ENCODE measurements at regions not wholly inside any gene's neighbourhood (a gene's known extent, or its start where the extent isn't known, plus 50 kb on each side); places are given as distances from the start of the nearest gene placed in this dataset.

DNA sequence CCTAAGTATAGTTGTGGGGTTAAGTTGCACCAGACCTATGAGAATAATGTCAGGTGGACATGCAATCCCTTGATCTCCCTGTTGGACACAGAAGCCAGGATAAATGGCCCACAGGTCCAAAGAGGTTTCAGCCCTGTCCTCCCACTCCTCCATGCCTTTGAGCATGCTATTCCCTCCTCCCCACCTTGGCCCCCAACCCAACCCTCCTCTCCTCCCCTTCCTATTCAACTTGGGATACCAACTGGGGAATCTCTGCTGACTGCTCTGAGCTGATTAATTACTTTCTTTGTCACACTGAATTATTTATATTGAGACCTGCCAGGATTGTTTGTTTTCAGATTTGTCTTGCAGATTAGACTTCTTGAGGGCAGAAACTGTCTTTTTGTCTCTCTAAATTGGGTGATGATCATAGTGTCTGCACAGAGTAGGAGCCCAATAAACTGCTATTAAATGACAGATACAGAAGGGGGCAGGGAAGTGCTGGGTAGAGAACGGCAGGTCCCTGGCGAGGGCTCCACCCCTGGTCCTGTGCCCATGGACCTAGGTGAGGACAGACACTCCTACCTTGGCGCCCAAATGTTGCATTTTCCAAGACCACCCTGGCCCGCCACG, 120.9 kb downstream of the UNC5CL start:
- TF ChIP-seq, protein P1, sequence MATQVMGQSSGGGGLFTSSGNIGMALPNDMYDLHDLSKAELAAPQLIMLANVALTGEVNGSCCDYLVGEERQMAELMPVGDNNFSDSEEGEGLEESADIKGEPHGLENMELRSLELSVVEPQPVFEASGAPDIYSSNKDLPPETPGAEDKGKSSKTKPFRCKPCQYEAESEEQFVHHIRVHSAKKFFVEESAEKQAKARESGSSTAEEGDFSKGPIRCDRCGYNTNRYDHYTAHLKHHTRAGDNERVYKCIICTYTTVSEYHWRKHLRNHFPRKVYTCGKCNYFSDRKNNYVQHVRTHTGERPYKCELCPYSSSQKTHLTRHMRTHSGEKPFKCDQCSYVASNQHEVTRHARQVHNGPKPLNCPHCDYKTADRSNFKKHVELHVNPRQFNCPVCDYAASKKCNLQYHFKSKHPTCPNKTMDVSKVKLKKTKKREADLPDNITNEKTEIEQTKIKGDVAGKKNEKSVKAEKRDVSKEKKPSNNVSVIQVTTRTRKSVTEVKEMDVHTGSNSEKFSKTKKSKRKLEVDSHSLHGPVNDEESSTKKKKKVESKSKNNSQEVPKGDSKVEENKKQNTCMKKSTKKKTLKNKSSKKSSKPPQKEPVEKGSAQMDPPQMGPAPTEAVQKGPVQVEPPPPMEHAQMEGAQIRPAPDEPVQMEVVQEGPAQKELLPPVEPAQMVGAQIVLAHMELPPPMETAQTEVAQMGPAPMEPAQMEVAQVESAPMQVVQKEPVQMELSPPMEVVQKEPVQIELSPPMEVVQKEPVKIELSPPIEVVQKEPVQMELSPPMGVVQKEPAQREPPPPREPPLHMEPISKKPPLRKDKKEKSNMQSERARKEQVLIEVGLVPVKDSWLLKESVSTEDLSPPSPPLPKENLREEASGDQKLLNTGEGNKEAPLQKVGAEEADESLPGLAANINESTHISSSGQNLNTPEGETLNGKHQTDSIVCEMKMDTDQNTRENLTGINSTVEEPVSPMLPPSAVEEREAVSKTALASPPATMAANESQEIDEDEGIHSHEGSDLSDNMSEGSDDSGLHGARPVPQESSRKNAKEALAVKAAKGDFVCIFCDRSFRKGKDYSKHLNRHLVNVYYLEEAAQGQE (IDR thresholded peaks at IDR 0.05; ENCODE audit: insufficient read depth in 1 of 2, low read depth in 2 of 2, low read length in 2 of 2) = no peak
- TF ChIP-seq FOXP2 (optimal IDR thresholded peaks at IDR 0.05; ENCODE audit: borderline replicate concordance, extremely low read depth, extremely low read length, insufficient read depth) = no peak
- TF ChIP-seq POLR2AphosphoS5 (IDR thresholded peaks at IDR 0.05; ENCODE audit: low read depth, low read length) = no peak
- TF ChIP-seq SIN3A (IDR thresholded peaks at IDR 0.05; ENCODE audit: borderline replicate concordance, insufficient read depth, low read length) = no peak

DNA sequence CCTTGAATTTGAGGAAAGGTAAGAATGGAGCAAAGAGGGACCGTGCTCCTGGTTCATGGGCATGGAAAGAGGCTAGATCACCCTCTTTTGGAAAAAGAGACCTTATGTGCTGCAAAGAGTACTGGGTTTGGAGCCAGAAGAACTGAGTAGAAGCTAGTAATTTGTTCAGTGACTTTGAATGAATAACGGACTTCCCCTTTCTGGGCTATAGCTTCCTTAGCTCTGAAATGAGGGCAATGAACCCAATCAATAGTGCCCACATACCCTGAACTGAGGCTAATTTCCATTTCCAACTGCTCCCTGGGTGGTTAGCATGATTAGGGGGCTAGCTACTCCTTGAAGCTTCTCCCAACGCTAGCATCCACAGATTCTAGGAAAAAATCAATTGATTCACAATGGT, 121.4 kb downstream of the UNC5CL start:
- TF ChIP-seq SIN3A (IDR thresholded peaks at IDR 0.05; ENCODE audit: borderline replicate concordance, insufficient read depth, low read length) = no peak
- TF ChIP-seq, protein P1 (IDR thresholded peaks at IDR 0.05; ENCODE audit: insufficient read depth in 1 of 2, low read depth in 2 of 2, low read length in 2 of 2) = no peak
- no peak for TF ChIP-seq FOXP2 (optimal IDR thresholded peaks at IDR 0.05; ENCODE audit: borderline replicate concordance, extremely low read depth, extremely low read length, insufficient read depth)
- TF ChIP-seq POLR2AphosphoS5 (IDR thresholded peaks at IDR 0.05; ENCODE audit: low read depth, low read length) = no peak
- TF ChIP-seq TAF1 (IDR thresholded peaks at IDR 0.05; ENCODE audit: borderline replicate concordance, insufficient read depth, low read length) = no peak

DNA sequence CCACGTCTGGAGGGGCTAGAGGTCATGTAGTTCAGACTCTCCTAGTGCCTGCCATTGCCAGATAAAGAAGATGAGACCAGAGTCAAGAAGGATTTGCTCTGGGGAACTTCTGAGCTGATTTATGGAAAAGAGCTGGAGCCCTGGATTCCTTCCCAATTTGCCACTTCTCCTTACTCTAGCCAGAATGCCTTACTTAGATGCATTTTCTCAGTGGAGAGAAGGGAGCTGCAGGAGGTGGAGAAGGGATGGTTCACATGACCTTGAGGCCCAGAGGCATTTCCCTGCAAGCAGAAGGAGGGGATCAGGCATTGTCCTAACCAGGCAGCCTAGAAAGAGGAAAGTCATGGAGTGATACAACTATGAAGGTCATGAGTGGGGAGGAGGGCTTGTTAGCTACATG, 122.2 kb downstream of the UNC5CL start:
- TF ChIP-seq FOXP2 (optimal IDR thresholded peaks at IDR 0.05; ENCODE audit: borderline replicate concordance, extremely low read depth, extremely low read length, insufficient read depth) (no peak), SIN3A (IDR thresholded peaks at IDR 0.05; ENCODE audit: borderline replicate concordance, insufficient read depth, low read length) (no peak), TAF1 (IDR thresholded peaks at IDR 0.05; ENCODE audit: borderline replicate concordance, insufficient read depth, low read length) (no peak), POLR2AphosphoS5 (IDR thresholded peaks at IDR 0.05; ENCODE audit: low read depth, low read length) (no peak)
- TF ChIP-seq, protein P1 (IDR thresholded peaks at IDR 0.05; ENCODE audit: insufficient read depth in 1 of 2, low read depth in 2 of 2, low read length in 2 of 2) = no peak

DNA sequence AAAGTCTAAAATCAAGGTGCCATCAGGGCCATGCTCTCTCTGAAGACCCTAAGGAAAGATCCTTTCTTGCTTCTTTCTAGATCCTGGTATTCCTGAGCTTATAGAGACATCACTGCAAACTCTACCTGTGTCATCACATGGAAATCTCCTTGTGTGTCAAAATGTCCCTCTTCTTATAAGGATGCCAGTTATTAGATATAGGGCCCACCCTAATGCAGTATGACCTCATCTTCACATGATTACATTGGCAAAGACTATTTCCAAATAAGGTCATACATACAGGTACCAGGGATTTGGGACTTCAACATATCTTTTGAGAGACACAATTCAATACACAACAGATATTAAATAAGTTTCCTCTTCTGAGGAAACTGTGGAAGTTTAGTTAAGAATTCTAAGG, 123.9 kb downstream of the UNC5CL start:
- TF ChIP-seq, protein P1 (IDR thresholded peaks at IDR 0.05; ENCODE audit: insufficient read depth in 1 of 2, low read depth in 2 of 2, low read length in 2 of 2) = no peak
- no peak for TF ChIP-seq POLR2AphosphoS5 (IDR thresholded peaks at IDR 0.05; ENCODE audit: low read depth, low read length)
- no peak for TF ChIP-seq FOXP2 (optimal IDR thresholded peaks at IDR 0.05; ENCODE audit: borderline replicate concordance, extremely low read depth, extremely low read length, insufficient read depth)

DNA sequence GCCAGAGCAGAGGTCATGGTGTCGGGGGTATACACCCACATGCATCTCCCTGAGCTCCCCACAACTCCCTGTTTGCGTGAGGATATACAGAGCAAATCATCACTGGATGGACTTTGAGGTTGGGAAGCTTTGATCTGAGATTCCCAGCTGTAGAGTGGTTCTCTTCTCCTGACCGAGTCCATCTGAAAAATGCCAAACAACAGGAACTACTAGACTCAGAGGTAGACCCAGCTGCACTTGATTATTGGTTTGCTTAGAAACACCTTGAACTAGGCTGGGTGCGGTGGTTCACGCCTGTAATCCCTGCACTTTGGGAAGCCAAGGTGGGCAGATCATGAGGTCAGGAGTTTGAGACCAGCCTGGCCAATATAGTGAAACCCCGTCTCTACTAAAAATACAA, 125.0 kb downstream of the UNC5CL start:
- no peak for TF ChIP-seq SIN3A (IDR thresholded peaks at IDR 0.05; ENCODE audit: borderline replicate concordance, insufficient read depth, low read length)
- TF ChIP-seq, protein P1 (IDR thresholded peaks at IDR 0.05; ENCODE audit: insufficient read depth in 1 of 2, low read depth in 2 of 2, low read length in 2 of 2) = no peak
- no peak for TF ChIP-seq POLR2AphosphoS5 (IDR thresholded peaks at IDR 0.05; ENCODE audit: low read depth, low read length)
- TF ChIP-seq FOXP2 (optimal IDR thresholded peaks at IDR 0.05; ENCODE audit: borderline replicate concordance, extremely low read depth, extremely low read length, insufficient read depth) = no peak
- TF ChIP-seq TAF1 (IDR thresholded peaks at IDR 0.05; ENCODE audit: borderline replicate concordance, insufficient read depth, low read length) = no peak

Data from PFSK-1 (cell line).